ENCODE measurements at regions not wholly inside any gene's neighbourhood (a gene's known extent, or its start where the extent isn't known, plus 50 kb on each side); places are given as distances from the start of the nearest gene placed in this dataset.
"Not testable (repeated sequence)": the region's sequence is repeated elsewhere in the genome, so short reads cannot be mapped to it uniquely, and the experiment has no call there.

DNA sequence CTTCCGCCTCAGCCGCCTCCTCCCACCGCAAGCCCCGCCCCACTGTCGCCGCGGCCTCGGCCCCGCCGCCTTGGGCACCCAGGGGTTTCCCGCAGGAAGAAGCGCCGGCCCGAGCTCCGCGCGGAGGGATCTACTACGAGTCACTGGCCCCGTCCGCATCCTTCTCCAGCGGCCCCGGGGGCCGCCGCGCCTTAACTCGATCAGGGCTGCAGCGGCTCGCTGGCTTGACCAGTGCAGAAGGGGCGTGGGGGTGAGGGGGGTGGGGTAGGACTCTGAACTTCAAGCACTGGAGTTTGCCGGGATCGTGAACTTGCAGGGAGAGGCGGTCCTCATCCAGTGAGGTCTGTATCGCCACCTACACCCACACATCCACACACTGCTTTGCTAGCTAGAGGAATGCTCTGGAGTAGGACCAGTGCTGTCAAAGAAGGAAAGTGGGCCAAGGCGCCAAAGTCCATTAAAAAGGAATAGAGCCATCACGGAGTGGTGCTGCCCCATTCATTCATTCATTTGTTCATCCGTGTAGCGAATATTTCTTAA is 68.7 kb upstream of the NUDT4B start:
- TF ChIP-seq CTCF (IDR thresholded peaks at IDR 0.05; ENCODE audit: low read depth, low read length); EZH2phosphoT487 (IDR thresholded peaks at IDR 0.05; ENCODE audit: low read depth): not testable (repeated sequence)

All from OCI-LY3 (cell line).